ENCODE measurements at regions not wholly inside any gene's neighbourhood (a gene's known extent, or its start where the extent isn't known, plus 50 kb on each side); places are given as distances from the start of the nearest gene placed in this dataset.
"Not testable (repeated sequence)": the region's sequence is repeated elsewhere in the genome, so short reads cannot be mapped to it uniquely, and the experiment has no call there.

GRCh38 chr18:43794363-43794762, 517.1 kb upstream of the SYT4 start:
- DNase-seq (ENCODE audit: low spot score), result no peak

GRCh38 chr18:43797347-43797746, 520.1 kb upstream of the SYT4 start:
- no peak for DNase-seq (ENCODE audit: low spot score)

- DNase-seq (ENCODE audit: low spot score), result no peak
Observed at GRCh38 chr18:43800584-43800983, 523.3 kb upstream of the SYT4 start.

DNA sequence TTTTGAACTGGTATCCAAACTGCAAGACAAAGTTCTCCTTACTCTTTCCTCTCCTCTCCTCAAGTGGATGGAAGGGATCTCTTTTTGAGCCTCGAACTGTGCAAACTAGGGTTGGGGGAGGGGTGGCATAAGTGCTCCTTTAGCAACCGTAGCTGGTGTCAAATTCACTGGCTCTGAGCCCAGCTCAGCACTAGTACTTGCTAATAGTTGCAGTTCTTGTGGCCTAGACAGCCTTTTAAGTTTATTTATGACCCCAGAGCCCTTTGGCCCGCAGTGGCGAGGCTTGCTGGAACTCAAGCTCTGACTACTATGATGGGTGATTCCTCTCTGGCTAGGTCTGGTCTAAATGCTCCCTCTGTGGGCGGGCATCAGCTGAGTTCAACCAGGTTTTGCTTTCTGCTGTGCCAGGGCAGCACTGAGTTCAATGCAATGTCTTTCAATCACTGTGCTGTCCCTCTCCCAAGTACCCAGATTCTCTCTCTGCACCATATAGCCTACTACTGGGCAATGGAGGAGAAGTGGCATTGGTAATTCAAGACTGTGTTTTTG, 528.4 kb upstream of the SYT4 start:
- no peak for DNase-seq (ENCODE audit: low spot score)

- no peak for DNase-seq (ENCODE audit: low spot score)
Observed at GRCh38 chr18:43812627-43813026, 535.3 kb upstream of the SYT4 start.

DNA sequence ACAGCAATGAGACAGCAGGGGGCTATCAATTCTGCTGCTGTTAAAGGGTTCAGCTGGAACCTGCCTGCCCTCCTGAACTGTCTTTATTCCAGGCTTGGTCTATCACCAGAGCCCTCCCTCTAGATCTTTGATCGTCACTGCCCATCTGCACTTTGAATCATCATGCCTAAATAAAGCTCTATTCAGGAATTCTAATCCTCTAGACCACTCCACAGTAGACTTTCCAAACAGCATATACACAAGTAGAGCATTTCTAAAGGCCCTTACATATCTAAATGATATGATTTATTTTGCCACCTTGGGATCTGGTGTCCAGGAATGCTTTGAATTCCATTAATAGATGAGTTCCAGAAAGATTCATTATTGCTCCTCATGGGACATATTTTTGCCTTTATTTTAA, 542.1 kb upstream of the SYT4 start:
- no peak for DNase-seq (ENCODE audit: low spot score)

DNA sequence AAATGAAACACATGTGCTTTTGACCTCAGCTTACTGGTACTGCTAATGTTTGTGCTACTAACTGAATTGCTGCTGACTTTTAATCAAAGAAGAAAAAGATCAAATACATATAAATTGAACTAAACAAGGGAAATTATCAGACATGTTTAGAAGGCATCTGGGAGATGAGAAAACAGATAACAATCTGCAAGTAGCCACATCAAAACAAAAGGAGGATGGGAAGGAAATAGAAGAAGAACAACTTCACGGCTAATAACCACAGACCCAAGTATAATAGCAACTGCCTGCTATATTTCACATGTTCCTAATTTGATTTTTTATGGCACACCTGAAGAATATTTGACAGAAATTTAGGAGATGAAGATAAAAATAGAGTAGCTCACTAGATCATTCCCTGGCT, 542.6 kb upstream of the SYT4 start:
- DNase-seq (ENCODE audit: low spot score), result no peak

- DNase-seq (ENCODE audit: low spot score), result no peak
Observed at GRCh38 chr18:43825768-43826167, 548.5 kb upstream of the SYT4 start.

- DNase-seq (ENCODE audit: low spot score), result no peak
Observed at GRCh38 chr18:43826215-43826614, 548.9 kb upstream of the SYT4 start.

DNA sequence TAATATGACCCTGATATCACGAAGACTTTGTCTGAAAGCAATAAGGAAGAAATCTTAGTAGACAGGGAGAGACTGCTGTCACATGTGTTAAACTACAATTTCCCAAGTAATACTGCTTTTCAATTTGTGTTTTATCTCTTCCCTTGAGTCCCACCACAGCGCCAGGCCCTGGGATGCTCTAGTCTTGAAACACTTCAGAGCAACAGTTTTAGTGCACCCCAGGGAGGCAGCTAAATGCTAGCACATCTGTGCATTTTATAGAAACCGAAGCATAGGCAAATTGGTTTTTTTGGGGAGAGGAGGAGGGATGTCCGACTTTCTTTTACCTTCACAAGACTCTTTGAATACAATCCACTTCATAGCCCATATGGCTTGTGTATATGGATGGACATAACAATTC, 550.0 kb upstream of the SYT4 start:
- no peak for DNase-seq (ENCODE audit: low spot score)

DNA sequence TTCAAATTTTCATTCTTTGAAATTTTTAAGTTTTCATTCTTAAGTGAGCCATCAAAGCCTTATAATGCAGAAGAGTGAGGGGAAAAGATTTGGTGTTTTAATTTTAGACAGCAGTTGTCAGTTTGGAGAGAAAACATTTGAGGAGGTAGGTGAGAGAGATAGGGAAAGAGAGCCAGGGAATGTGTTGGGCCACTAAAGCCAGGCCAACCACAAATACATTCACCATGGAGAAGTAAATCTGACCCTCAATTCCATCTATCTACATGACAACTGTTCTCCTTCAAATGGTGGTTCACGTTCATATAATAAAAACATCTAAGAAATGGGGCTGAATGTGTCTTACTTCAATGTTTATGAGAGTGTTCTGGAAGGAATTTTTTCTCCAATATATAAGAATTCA, 553.0 kb upstream of the SYT4 start:
- no peak for DNase-seq (ENCODE audit: low spot score)

- DNase-seq (ENCODE audit: low spot score), result no peak
Observed at GRCh38 chr18:43830947-43831346, 553.7 kb upstream of the SYT4 start.

DNA sequence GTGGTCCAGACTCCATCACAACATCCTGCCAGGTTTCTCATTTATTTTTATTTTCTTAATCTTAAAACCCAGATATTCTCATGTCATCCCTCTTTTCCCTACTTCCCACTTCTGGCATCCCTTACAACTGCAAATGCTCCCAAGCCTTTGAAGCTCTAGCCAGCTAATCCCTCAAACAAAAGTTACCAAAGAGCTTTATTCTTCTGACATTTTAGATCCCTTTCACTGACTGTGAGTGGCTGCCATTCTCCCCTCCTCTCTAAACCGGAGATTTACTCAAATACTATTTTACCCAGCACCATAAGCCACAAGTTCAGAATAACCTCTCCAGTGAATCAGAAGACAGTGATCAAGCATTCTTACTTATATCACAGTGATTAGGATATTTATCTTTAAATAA, 569.0 kb upstream of the SYT4 start:
- no peak for DNase-seq (ENCODE audit: low spot score)

DNA sequence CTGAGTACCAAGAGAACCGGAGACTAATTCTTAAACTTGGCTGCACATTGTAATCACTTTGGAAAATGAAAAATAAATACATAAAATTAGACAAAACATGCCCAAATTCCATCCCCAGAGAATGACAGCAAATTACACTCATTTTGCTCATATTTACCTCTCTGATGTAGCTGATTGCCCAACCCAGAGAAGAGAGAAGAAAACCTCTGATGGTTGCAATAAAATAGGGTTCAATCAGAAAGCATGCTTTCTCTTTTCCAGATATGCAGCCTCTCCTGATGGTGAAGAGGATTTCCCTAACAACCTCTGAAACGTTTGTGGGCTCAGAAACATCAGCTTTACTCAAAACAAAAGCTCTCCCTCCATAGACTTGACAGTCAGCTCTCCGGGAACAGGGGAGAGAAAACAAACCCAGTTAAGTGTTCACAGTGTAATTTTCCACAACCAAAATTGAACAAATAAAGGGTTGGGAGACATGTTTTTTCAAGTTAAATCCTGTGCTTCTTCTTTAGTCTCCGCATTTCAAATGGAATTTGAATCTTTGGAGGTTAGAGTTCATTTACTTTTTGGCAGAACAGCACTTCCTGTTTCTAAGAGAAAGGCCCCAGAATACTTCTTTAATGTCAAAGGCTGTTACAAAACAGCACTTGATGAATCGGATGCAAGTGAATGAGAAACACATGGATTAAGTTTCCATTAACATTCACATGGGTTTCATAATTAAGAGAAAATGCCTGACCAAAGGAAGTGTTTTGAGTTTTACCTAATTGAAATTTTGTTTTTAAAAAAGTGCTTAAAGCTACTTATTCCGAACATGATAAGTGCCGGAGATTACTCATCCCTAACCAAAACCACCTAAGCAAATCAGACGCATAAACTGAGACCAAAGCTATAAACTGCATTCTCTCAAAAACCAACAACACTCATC, 570.1 kb upstream of the SYT4 start:
- no peak for DNase-seq (ENCODE audit: low spot score)

DNA sequence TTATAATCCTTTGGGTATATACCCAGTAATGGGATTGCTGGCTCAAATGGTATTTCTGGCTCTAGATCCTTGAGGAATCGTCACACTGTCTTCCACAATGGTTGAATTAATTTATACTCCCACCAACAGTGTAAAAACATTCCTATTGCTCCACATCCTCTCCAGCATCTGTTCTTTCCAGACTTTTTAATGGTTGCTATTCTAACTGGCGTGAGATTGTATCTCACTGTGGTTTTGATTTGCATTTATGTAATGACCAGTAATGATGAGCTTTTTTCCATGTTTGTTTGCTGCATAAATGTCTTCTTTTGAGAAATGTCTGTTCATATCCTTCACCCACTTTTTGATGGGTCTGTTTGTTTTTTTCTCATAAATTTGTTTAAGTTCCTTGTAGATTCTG, 572.5 kb upstream of the SYT4 start:
- not testable (repeated sequence) for DNase-seq (ENCODE audit: low spot score)

DNA sequence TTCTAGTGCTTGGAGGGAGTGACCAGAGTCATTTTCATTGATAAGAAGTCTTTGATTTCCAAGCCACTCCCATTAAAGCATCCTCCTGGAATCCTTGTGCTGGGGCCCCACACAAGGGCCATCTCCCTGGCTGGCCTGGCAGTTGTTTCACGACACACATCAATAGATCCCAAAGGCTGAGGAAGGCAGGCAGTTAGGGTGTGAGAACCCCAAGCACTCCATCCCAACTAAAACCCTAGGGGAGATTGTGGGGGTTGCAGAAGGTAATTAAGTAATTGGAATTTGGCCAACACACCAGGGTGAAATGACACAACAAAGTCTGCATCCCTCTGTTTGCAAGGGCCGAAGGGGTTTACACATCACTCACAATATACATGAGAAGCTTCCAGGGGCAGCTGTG, 578.1 kb upstream of the SYT4 start:
- no peak for DNase-seq (ENCODE audit: low spot score)

DNA sequence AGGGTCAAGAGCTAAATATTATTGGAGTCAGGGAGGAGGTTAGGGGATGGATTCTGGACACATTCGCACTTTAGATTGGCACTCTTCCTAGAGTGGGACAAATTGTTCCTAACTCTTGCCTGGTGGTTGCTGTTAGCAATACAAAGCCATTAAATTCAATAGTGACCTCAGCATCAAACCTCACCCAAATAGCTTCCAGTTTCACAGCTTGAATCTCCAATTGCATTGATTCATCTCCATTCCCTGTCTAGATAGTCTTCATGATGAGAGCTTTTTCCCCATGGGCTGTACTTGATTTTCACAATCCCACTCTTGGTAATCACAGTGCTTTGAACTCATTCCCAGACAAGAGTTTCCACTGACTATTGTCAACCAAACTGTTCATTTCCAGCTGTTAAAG, 585.9 kb upstream of the SYT4 start:
- no peak for DNase-seq (ENCODE audit: low spot score)

DNA sequence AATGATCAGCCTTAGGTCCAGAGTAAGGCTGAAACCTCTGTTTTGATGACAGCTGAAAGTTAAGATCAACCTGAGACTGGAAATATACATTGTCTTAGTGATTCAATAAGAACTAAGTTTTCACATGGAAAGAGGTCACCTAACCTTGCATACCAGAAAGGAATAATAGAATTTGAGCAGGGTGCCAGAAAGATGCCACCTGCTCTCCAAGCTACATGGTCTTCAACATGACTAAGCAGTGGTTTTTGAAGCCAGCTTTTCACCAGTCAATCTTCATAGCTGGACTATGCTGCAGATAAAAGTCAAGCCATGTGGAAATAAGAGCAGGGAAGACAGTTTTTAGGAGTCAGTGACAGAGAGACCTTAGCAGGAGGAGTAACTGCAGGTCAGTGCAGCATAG, 589.4 kb upstream of the SYT4 start:
- DNase-seq (ENCODE audit: low spot score), result no peak

GRCh38 chr18:43868497-43868995, 591.3 kb upstream of the SYT4 start:
- no peak for DNase-seq (ENCODE audit: low spot score)

DNA sequence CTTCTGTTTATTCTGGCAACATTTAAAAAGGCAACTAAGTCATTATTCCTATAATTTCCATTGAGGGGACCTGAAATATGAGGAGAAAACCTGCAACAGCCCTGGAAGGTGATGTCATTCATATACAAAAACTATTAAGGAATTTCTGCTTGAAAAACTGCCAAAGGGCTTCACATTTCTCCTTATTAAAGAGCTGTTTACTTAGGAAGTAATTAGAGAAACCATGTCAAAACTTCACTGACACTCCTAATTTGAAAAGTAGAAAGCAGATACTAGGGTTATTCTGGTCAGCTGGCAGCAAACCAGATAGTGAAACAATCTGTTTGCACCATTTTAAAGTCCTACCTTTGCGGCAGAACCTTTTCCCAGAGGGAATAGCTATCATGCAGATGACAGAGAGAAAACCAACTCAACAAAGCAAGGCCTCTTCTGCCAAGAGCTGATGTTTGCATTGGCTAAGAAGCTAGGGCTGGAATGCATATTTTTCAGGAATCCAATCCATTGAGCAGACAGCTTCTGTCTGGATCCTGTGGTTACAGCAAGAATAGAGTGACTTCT, 592.2 kb upstream of the SYT4 start:
- DNase-seq (ENCODE audit: low spot score), result no peak

GRCh38 chr18:43870626-43871025, 593.3 kb upstream of the SYT4 start:
- no peak for DNase-seq (ENCODE audit: low spot score)

- DNase-seq (ENCODE audit: low spot score), result no peak
Observed at GRCh38 chr18:43875511-43875910, 598.2 kb upstream of the SYT4 start.

DNA sequence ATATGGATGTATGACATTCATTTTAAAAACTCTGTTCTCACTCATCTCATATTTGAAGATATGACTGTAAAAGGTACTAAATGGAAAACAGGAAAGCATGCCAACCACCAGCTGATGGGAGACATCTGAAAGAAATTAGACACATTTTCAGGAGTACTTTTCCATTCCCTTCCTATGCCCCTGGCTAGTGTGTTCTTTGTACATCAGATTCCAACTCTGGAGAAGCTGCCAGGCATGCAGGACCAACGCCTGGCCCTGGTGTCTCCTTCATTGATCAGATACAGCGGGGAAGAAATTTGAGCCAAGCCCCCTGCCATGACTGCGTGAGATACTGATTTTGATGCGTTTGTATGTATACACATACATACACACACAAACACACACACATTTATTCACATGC, 599.0 kb upstream of the SYT4 start:
- no peak for DNase-seq (ENCODE audit: low spot score)
